Parathyroid adenoma (tissue), 2 donors: ENCODE measurements at regions not wholly inside any gene's neighbourhood (a gene's known extent, or its start where the extent isn't known, plus 50 kb on each side); places are given as distances from the start of the nearest gene placed in this dataset.

Experiments used
- H2AFZ ChIP-seq: fragments of 300-600 bp; sonication (generic); one replicate; pipeline ENCODE4 v1.7.0; 2017; ENCODE audit warnings: antibody characterized with exemption, mild to moderate bottlenecking
- H3K27ac ChIP-seq: fragments of 300-600 bp; sonication (generic); one replicate; pipeline ENCODE4 v1.7.0; 2017
- H3K27me3 ChIP-seq: fragments of 300-600 bp; sonication (generic); one replicate; pipeline ENCODE4 v1.7.0; 2017; ENCODE audit warnings: low read length; ENCODE audit not compliant: control insufficient read depth, insufficient read depth
- H3K36me3 ChIP-seq: fragments of 300-600 bp; sonication (generic); one replicate; pipeline ENCODE4 v1.7.0; 2017; ENCODE audit warnings: low read length; ENCODE audit not compliant: control insufficient read depth, insufficient read depth
- H3K4me1 ChIP-seq: fragments of 300-600 bp; sonication (generic); one replicate; pipeline ENCODE4 v1.7.0; 2017; ENCODE audit warnings: control low read depth
- H3K4me2 ChIP-seq: fragments of 300-600 bp; sonication (generic); one replicate; pipeline ENCODE4 v1.7.0; 2017; ENCODE audit warnings: low read length
- H3K4me3 ChIP-seq: fragments of 300-600 bp; sonication (generic); one replicate; pipeline ENCODE4 v1.7.0; 2017; ENCODE audit warnings: low read depth, low read length
- H3K79me2 ChIP-seq: fragments of 300-600 bp; sonication (generic); one replicate; pipeline ENCODE4 v1.7.0; 2017; ENCODE audit warnings: control low read depth
- H3K9ac ChIP-seq: fragments of 300-600 bp; sonication (generic); one replicate; pipeline ENCODE4 v1.7.0; 2017; ENCODE audit warnings: mild to moderate bottlenecking
- H3K9me3 ChIP-seq: fragments of 300-600 bp; sonication (generic); one replicate; pipeline ENCODE4 v1.7.0; 2017; ENCODE audit warnings: low read length; ENCODE audit not compliant: control insufficient read depth
- CTCF ChIP-seq: fragments of 300-600 bp; sonication (generic); IDR thresholded peaks from one replicate; pipeline ENCODE4 v1.7.0; 2017; ENCODE audit warnings: antibody characterized with exemption, mild to moderate bottlenecking
- donor health status: primary hyperparathyroidism.

- no peak overlapping the region for H3K4me3 ChIP-seq
- H3K4me2 ChIP-seq: no peak overlapping the region
- no peak overlapping the region for H3K27ac ChIP-seq
- no peaks in the 10 kb centered on the region for H3K9me3 ChIP-seq
- H3K27me3 ChIP-seq: no peaks in the 10 kb centered on the region
- H2AFZ ChIP-seq: no peak overlapping the region
- no peaks in the 10 kb centered on the region for H3K4me1 ChIP-seq
- TF ChIP-seq CTCF: no peak
- H3K36me3 ChIP-seq: no peaks in the 10 kb centered on the region
- H3K79me2 ChIP-seq: no peaks in the 10 kb centered on the region
- H3K9ac ChIP-seq: no peak overlapping the region
Measured at GRCh38 chr16:66299349-66299748, 67.1 kb upstream of the CDH5 start.

GRCh38 chr16:66298571-66299120, 67.8 kb upstream of the CDH5 start:
- Histone ChIP-seq H3K79me2 (no peaks in the 10 kb centered on the region), H3K4me2 (no peak overlapping the region), H3K4me1 (no peaks in the 10 kb centered on the region)

GRCh38 chr16:66298006-66298405, 68.5 kb upstream of the CDH5 start:
- H2AFZ ChIP-seq: no peak overlapping the region
- H3K27ac ChIP-seq: no peak overlapping the region
- no peak for TF ChIP-seq CTCF
- no peaks in the 10 kb centered on the region for H3K9me3 ChIP-seq
- no peak overlapping the region for H3K9ac ChIP-seq
- no peak overlapping the region for H3K4me3 ChIP-seq
- H3K27me3 ChIP-seq: no peaks in the 10 kb centered on the region
- H3K4me2 ChIP-seq: no peak overlapping the region
- H3K36me3 ChIP-seq: no peaks in the 10 kb centered on the region
- H3K79me2 ChIP-seq: no peaks in the 10 kb centered on the region
- no peaks in the 10 kb centered on the region for H3K4me1 ChIP-seq

More at GRCh38 chr16:66298571-66299120, 67.8 kb upstream of the CDH5 start:
- H3K9ac ChIP-seq: no peak overlapping the region
- H3K27me3 ChIP-seq: no peaks in the 10 kb centered on the region
- H3K27ac ChIP-seq: no peak overlapping the region
- H3K9me3 ChIP-seq: no peaks in the 10 kb centered on the region
- no peak overlapping the region for H3K4me3 ChIP-seq
- no peak overlapping the region for H2AFZ ChIP-seq
- H3K36me3 ChIP-seq: no peaks in the 10 kb centered on the region
- no peak for TF ChIP-seq CTCF

DNA sequence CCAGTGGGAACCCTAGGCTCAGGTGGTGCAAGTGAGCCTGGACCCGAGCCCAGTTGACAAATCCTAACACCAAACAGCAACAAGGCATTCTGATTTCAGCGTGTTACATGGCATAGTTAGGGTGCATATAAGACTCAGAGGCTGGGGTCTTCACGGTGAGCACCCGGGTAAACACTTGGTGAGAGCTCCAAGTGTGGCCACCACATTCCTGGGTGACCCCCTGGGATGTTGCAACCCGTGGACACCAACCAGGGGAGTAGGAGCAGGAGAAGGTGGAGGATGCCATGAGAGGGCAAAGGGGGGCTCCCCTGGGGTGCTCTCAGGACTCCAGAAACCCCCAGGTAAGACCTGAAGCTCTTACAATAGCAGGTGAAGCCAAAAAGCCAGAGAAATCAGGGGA, 69.9 kb upstream of the CDH5 start:
- H3K27ac ChIP-seq: no peak overlapping the region
- H3K9me3 ChIP-seq: no peaks in the 10 kb centered on the region
- H3K4me2 ChIP-seq: no peak overlapping the region
- no peaks in the 10 kb centered on the region for H3K27me3 ChIP-seq
- H3K36me3 ChIP-seq: no peaks in the 10 kb centered on the region
- H3K9ac ChIP-seq: no peak overlapping the region
- no peak for TF ChIP-seq CTCF
- H2AFZ ChIP-seq: no peak overlapping the region
- no peaks in the 10 kb centered on the region for H3K79me2 ChIP-seq
- H3K4me3 ChIP-seq: no peak overlapping the region
- no peaks in the 10 kb centered on the region for H3K4me1 ChIP-seq

DNA sequence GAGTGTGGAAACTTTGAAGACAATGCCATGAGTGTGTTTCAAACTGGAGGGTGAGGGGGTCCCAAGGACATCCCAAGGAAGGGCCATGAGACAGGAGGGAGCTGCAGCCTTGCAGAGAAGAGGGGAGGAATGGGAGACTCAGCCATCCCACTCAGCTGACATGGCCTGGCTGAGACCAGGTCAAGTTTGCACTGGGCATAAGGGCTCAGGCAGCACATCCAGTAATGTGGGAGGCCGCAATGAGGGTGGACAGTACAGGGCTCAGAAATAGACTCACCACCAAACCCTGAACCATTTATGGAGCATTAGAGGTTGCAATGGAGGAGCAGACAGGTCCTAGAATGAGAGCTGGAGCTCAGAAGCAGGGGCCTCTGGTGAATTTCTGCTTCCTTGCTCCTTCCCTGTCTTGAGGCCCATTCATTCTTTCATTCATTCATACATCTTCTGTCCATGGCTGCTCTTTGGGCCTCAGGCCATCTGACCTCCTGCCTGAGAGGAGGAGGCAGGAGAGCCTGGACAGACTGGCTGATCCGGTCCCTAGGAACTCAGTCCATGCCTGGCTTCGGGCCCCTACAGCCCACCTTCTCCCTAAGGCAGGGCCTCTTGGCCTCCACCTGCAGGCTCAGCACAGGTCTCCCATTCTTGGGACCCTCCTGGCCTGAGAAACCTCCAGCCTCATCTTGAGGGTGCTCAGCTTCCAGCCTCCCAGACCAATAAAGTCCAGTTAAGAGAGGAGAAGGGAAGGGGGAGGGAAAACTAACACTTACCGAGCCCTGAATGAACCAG, 70.5 kb upstream of the CDH5 start:
- Histone ChIP-seq H3K27ac (no peak overlapping the region), H3K9me3 (no peaks in the 10 kb centered on the region)

More for the DNA sequence above, 70.5 kb upstream of the CDH5 start:
- Histone ChIP-seq H3K4me1 (no peaks in the 10 kb centered on the region), H3K4me3 (no peak overlapping the region), H2AFZ (no peak overlapping the region), H3K36me3 (no peaks in the 10 kb centered on the region), H3K27me3 (no peaks in the 10 kb centered on the region), H3K9ac (no peak overlapping the region), H3K4me2 (no peak overlapping the region), H3K79me2 (no peaks in the 10 kb centered on the region)
- TF ChIP-seq CTCF: no peak
